Endometrium (tissue), 2 donors: ENCODE measurements at regions not wholly inside any gene's neighbourhood (a gene's known extent, or its start where the extent isn't known, plus 50 kb on each side); places are given as distances from the start of the nearest gene placed in this dataset.

ENCODE experiments used
- FAIRE-seq: peaks from 2 replicates; lab custom pipeline; 2012; peaks lifted over from hg19 to GRCh38; lab: Jason Lieb, UNC
- donor health status: control.
- donor health status: control.

DNA sequence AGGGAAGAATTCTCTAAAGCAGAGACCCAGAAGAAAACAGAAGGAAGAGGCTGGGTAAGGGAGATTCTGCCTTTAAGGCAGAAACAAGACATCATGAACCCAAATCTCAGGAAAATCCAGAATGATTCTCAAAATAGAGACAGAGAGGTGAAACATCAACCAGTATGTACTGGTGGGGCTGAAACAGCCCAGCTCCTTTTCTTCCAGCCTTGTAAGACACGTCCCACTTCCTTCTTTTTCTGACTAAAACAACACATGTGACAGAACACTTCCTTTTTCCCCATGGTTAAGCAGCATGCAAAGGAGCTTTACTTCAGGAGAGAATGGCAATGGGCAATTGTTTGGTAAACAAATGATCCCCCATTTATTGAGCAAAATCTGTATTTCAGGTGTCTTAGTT lies 230.8 kb upstream of the NR4A3 start:
- FAIRE-seq = no peak

DNA sequence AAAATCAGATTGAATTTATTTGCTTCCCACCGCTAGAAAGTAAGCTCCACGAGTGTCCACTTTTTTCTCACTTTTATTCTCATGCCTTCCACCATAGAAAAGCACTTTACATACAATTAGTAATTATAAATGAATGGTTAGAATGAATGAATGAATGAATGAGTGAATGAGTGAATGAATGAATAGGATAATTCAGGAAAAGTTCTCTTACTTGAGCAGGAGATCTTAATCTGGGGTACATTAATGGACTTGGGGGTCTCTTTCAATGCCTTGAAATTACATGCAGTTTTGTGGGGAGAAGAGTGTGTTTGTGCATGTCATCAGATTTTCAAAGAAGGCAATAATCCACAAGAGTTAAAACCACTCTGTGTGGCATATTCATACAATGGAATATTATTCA lies 229.9 kb upstream of the NR4A3 start:
- no peak for FAIRE-seq

DNA sequence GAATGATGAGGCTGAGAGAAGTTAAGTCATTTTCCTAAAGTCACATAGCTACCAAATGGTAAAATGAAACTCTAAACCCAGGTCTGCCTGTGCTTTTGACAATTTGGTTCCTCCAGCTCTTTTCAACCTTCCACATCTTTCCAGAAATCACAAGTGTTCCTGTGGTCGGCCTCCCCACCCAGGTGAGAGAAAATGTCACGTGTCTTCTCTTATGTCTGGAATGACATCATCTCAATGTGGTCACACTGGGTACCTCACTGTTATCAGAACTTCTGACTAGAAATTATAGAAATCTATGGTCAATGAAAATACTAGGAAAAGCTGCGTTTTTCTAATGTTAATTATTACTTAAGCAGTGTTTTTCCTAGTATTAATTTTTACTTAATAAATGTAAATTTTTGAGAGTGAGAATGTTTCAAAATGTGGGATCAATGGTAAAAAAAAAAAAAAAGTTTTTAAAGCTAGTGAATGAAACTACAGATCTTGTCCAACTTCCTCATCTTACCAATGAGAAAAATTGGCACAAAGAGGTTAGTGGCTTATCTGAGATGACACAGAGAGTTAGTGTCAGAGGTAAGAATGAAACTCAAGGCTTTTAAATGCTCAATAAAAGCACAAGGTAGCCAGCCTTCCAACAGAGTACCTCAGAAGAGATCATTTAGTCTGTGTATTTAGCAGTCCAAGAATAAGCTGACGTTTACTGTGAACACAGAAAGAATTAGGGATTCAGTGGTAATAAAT lies 228.7 kb upstream of the NR4A3 start:
- FAIRE-seq = no peak

DNA sequence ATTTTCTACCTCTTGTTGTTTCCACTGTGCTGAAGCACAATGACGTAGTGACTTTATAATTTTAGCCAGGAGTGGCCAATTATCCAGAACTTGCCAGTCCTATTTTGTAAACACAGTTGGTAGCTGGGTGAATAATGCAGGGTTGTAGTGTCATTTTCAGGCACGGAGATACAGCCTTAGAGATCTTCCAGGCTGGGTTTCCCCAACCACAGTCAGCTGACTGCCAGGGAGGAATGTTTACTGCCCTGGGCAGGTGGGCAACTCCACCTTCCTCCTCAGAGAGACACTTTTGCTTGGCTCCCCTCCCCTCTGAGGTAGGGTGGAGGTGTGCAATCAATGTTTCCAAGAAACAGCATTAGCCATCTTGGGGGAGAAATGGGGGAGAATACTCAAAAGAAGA lies 228.1 kb upstream of the NR4A3 start:
- no peak for FAIRE-seq

DNA sequence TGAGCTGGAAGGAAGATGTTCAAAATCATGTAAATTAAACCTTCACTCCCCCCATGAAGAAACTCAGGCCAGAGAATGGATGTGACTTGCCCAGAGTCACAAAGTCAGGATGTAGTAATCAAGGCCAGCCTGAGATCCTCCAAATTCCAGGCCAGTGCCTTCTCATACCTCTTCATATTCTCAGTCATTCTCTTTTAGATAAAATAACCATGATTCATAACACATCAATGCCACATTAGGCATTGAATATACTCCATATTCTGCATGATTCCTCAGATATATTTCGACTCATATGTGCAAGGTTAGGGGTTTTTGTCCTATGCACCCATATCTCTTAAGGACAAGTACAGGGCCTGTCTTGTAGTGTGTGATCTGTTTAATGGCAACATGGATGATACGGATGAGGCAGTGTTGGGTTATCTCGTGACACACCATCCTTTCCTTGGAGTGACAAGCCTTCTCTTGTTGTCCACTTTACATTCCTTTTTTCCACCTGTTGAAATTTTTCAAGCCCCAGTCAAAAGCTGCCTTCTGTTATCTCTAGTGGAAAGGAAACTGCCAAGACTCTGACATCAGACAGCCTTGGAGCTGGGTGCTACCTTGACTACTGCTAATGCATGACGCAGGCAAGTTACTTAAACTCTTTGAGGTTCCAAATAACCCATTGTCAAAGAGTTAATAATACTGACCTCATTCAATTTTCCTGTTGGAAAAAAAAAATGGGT lies 227.5 kb upstream of the NR4A3 start:
- no peak for FAIRE-seq

DNA sequence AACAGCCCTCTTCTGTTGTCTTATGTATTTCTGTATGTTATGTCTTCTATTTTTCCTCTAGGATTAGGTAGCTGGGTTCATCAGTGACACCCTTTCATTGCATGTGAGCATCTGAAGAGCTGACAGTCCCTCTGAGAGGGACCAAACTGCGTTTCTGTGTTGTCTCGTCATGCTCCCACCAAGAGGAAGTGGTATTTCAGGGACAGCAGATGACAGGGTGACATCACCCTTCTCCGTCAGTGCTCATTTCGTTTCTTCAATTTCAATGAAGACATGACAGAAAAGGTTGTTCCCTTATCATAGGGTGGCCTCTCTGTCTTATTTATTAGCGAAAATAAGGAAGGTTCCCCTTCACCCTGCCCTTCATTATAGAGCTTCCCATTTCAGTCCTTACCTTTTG lies 225.9 kb upstream of the NR4A3 start:
- FAIRE-seq = no peak

DNA sequence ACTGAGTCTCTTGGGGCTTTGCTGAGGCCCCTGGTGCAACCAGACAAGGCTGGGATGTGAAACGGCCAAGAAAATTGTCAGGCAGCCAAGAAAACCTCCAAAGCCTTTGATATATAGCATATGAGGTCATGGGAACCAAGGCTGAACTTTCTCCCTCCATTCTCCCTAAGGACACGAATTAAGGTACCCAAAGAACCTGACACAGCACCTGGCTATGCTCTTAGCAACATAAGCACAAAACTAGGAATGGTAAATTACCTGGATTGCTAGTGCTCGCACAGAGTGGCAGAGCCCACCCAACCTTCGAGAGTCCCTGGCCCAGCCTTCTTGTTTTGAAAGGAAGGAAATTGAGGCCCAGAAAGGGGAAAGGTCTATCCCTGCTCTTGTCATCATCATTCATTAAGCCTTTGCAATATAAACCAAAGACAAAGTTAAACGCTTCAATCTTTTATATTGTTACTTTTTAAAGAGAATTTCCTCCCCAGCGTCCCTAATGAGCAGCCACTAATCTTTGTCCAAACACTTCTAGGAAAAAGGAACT lies 220.0 kb upstream of the NR4A3 start:
- no peak for FAIRE-seq

DNA sequence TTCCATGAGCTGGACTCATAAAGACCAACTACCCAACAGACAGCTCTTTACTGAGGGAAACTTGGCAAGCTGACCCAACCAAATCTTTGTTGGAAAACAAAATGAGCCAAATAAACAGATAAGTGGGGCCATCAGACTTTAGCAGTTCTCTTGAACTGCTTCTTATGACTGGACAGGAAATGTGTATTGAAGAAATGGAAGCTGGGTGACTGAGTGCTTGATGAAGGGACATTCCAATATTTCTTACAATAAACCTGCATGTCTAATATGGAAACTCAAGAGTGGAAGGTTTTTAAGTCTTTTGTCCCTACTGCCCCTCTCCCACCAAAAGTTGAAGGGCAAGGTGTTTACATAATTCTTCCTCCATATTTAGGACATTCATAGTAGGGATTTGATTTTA lies 218.8 kb upstream of the NR4A3 start:
- FAIRE-seq = no peak

DNA sequence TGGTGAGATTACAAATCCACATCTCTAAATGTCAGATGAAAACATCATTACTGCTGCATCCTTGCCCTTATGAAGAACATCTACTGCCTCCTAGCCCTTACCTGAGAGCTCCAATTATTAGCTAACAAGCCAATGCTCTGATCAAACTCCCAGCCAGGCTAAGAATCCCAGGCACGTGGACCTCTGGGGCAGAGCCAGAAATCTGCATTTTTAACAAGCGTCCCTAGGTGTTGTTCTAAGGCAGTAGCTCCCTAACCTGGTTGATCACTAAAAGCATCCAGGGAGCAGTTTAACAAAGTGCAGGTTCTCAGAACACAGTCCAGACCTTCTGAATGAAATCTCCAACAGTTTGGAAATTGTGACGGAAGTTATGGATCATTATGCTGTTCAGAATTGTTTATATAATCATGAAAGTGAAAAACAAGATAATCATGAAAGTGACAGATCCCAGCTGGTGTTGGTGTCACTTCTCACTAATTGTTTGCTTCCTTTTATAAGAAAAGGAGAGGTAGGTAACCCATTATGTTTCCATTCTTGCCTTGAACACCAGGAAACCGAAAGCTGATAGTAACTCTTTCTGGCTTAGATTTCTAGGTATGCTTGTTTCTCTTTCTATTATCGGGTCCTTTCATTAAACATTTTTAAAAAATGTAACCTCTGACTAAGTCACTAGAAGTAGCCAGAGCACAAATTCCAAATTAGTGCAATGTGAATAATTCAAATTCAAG lies 216.5 kb upstream of the NR4A3 start:
- FAIRE-seq = no peak

DNA sequence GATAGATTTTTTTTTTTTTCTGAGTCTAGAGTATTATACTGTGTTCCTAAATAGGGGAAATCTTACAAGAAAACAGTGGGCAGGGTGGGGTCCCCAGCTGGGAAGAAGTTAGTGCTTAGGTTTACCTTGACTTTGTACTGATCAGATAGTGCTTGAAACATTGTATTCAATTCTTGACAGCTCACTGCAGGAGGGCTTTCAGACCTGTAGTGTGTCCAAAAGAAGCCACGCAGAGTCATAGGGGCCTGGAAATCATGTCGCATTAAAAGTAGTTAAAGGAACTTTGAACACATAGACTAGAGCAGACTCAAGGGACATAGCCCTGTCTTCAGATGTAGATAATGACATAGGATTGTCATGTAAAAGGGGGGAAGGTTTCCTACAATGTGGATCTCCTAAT lies 215.4 kb upstream of the NR4A3 start:
- FAIRE-seq = no peak

DNA sequence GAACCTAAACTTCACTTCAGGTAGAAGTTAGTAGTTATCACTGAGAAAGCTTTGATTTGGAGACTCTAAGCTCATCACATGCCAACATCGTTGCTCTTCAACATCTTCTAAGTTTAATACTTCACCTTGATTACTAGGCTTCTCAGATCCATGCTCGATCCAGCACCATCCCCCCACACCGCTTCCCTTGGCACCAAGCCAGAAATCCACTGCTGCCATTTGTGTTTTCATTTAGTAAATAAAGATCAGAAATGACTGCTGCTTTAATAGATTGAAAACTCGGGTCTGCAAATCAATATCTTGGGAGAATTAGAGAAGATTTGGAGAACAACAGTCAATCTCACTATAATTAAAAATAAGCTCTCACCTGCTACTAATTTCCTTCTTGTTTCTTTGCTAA lies 214.7 kb upstream of the NR4A3 start:
- no peak for FAIRE-seq

DNA sequence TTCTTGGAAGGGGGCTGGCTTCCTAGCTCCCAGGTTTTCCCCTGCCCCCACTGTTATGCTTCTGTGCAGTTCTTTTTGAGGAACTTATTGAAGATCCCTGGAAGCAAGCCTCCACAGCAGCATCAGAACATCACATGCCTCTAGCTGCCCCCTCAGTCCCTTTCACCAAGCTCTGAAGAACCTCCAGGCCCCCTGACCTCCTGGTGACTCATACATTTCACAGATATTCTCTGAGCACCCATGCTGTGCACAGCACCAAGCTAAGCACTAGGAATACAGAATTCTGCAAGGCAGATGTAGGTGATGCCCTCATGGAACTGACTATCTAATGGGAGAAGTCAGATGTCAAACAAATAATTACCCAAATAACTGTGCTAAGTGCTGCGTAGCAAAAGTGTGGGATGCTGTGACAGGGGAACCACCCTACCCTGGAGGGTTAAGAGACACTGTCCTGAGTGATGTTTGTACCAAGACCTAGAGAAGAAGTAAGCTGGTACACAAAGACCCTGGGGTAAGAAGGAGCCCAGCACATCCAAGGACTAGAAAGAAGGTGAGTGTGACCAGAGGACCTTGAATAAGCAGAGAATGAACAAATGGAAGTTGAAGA lies 213.7 kb upstream of the NR4A3 start:
- FAIRE-seq = no peak

DNA sequence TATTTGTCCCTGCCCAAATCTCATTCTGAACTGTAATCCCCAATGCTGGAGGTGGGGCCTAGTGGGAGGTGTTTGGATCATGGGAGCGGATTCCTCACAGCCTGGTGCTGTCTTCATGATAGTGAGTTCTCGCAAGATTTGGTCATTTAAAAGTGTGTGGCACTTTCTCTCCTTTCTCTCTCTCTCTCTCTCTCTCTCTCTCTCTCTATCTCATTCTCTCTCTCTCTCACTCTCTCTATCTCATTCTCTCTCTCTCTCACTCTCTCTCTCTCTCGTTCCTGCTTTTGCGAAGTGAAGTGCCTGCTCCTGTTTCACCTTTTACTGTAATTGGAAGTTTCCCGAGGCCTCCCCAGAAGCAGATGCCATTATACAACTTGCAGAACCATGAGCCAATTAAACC lies 207.3 kb upstream of the NR4A3 start:
- FAIRE-seq = no peak

DNA sequence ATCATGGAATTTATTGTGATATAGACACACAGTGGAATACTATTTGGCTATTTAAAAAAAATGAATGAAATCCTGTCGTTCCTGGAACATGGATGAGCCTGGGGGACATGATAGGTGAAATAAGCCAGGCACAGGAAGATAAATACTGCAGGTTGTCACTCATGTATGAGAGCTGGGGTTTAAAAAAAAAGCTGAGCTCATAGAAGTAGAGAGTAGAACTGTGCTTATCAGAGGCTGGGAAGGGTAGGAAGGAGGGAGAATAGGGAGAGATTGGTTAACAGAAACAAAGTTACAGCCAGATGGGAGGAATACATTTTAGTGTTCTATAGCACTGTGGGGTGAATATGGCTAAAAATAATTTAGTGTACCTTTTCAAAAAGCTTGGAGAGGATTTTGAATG lies 200.6 kb upstream of the NR4A3 start:
- FAIRE-seq = no peak

DNA sequence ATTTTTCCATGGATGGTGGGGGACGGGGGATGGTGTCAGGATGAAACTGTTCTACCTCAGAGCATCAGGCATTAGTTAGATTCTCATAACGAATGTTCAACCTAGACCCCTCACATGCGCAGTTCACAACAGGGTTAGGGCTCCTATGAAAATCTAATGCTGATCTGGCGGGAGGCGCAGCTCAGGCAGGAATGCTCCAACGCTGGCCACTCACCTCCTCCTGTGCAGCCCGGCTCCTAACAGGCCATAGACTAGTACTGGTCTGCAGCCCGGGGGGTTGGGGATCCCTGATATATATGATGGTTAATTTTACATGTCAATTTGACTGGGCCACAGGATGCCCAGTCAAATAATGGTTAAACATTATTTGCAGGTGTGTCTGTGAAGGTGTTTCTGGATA lies 199.0 kb upstream of the NR4A3 start:
- no peak for FAIRE-seq

DNA sequence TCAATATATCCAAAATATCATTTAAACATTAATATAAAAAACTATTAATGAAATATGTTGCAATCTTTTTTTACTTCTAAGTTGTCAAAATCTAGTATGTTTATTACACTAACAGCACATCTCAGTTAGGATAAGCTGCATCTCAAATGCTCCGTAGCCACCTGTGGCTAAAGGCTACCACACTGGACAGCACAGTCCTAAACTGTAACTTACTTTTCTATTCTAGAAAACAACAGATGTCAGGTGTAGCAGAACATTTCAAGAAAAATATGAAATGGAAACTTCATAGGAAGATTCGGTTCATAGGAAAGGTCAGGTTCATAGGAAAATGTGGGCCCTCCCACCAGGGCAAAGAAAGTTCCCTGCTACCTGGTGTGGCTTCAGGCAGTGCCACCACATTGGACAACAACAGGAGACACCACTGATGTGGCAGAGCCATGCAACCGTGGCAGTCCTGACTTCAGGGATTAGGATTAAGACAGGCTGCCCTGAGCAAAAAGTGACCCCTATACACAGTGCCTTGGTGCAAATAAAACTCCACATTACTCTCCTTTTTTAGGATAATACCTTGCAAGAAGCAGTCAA lies 197.8 kb upstream of the NR4A3 start:
- FAIRE-seq = no peak

DNA sequence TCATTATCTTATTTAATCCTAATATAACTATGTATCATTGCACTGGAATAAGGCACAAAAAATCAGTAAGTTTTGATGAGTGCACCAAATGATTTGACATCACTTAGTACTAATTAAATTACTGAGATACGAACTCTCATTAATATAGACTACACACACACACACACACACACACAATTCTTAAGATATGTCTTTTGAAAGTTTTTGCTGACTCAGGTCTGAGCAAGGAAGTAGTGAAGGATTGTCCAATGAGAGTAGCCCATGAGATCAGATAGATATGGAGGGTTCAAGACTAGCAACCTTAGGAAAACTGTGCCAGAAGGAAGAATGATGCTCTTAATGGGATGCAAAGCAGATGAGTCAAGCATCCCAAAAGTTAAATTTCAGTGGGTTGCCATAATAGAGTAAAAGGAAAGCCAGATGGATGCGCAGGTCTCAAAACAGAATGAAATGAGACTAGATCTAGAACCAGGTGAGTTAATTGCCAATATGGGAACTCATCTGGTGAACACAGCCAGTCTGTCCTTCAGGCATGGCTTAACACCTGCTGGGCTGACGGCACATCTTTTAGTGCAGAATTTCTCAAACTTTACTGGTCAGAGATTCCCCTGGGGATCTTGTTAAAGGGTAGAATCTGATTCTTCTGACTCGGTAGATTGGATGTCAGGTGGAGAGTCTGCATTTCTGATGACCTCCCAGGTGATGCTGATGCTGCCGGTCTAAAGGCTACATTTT lies 197.0 kb upstream of the NR4A3 start:
- no peak for FAIRE-seq

DNA sequence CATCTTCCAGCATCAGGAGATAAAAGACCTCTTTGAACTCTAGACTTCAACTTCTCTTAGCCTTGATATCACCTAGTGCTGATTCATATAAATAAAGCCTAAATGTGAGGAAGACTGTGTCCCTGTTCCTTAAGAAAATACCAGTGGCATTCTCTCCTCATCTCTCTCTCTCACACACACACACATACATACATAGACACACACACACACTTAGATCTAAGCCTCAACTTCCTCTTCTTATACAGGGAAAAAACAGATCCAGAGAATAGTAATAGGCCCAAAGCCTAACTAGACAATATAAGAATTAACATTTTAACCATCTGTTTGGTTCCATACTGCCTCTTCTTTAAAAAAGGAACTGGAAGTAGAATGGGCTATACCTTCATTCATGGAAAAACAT lies 195.3 kb upstream of the NR4A3 start:
- FAIRE-seq = no peak

DNA sequence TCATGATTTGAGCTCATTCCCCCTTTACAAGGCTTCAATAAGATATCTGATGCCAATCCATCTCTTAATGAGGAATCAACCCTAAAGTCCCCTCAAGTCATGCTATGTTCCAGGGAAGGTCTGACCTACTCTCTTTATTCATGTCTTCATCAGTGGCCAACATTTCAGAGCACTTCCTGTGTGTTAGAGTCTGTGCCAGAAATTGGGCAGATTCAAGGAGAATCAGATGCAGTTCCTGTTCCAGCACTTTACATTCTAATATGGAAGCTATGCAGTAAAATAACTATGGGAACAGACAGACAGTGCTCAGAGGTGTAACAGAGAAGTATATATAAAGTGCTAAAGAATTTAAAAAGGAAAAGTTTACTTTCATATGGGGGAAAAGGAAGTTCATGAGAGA lies 193.4 kb upstream of the NR4A3 start:
- no peak for FAIRE-seq

DNA sequence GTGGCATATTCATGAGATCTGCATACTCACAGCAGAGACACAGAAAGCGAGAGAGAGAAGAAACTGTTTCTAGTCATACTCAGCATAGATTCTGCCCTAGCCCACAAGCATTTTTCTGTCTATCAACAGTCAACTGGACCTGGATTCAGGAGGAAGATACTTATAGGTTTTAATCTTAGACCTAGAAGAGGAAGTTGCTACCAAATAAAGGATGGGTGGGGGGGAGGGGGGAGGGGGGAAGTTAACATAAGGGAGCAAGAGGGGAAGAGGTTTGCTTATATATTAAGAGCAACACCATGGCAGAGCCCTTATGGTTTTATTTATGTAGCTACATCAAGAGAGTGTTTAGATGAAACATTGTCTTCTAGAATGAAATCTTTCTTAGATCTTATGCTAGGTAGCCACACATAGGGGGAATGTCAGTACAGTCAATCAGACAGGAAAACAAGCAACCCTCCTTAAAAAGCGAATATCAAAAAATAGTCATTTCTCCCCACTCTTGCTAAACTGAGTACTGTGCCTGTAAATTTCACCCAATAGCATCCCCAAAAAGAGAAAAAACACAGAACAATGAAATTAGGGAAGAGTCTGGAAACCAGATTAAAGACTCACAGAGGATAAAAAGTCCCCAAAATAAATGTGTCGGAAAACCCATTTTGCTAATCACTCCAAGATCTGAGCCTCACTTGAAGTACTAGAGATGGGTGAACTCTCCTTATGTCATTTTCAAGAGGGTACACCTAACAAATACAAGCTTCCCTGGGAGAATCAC lies 192.7 kb upstream of the NR4A3 start:
- FAIRE-seq = no peak
